A673 (cell line): ENCODE measurements at regions not wholly inside any gene's neighbourhood (a gene's known extent, or its start where the extent isn't known, plus 50 kb on each side); places are given as distances from the start of the nearest gene placed in this dataset.

ENCODE experiments used
- BruUV-seq: library from RNA; stranded (reverse); fragments of 400-500 nt; replicated peaks from 2 replicates; lab custom pipeline; 2021; lab: Mats Ljungman, UMichigan
- CTCF ChIA-PET: fragments of 300-600 bp; sonication (Branson Sonifier 250); formaldehyde crosslinking; loops from one replicate; lab custom pipeline; 2022; ENCODE audit warnings: antibody characterized with exemption; lab: Charles Lee
- POLR2A ChIA-PET: fragments of 300-600 bp; sonication (Branson Sonifier 250); formaldehyde crosslinking; loops from one replicate; lab custom pipeline; 2022; ENCODE audit warnings: antibody characterized with exemption; ENCODE audit not compliant: low non-redundant PET; lab: Charles Lee
- DNase-seq: peaks from one replicate; pipeline ENCODE4 v3.0.0-alpha.2; 2015; ENCODE audit warnings: low spot score
- H3K27ac ChIP-seq: fragments of 200-600 bp; sonication (generic); 2 replicates; pipeline ENCODE4 v1.5.1; 2016; ENCODE audit warnings: mixed run types, low read depth, mild to moderate bottlenecking, mixed read lengths, antibody characterized with exemption, low read length; ENCODE audit not compliant: poor library complexity, severe bottlenecking
- H3K27me3 ChIP-seq: fragments of 200-600 bp; sonication (generic); replicated peaks from 2 replicates; pipeline ENCODE4 v1.6.1; 2017; ENCODE audit warnings: mixed run types, low read depth, mild to moderate bottlenecking, mixed read lengths, antibody characterized with exemption, low read length; ENCODE audit not compliant: insufficient read depth, poor library complexity
- H3K36me3 ChIP-seq: fragments of 200-600 bp; sonication (generic); 2 replicates; pipeline ENCODE4 v1.6.1; 2016; ENCODE audit warnings: mixed run types, mild to moderate bottlenecking, mixed read lengths, antibody characterized with exemption, low read length; ENCODE audit not compliant: insufficient read depth, poor library complexity, severe bottlenecking
- H3K4me1 ChIP-seq: fragments of 200-600 bp; sonication (generic); 2 replicates; pipeline ENCODE4 v1.6.1; 2017; ENCODE audit warnings: mixed run types, mild to moderate bottlenecking, mixed read lengths, antibody characterized with exemption, low read length; ENCODE audit not compliant: insufficient read depth, poor library complexity, severe bottlenecking
- H3K4me3 ChIP-seq: fragments of 200-600 bp; sonication (generic); 2 replicates; pipeline ENCODE4 v1.5.1; 2016; ENCODE audit warnings: low read depth, mixed run types, mild to moderate bottlenecking, mixed read lengths, low read length; ENCODE audit not compliant: poor library complexity, severe bottlenecking
- H3K9me3 ChIP-seq: fragments of 200-600 bp; sonication (generic); 2 replicates; pipeline ENCODE4 v1.6.1; 2016; ENCODE audit warnings: mixed run types, low read depth, mild to moderate bottlenecking, mixed read lengths, antibody characterized with exemption, low read length; ENCODE audit not compliant: poor library complexity, severe bottlenecking
- EZH2 ChIP-seq: fragments of 200-600 bp; sonication (generic); IDR thresholded peaks from 2 replicates; pipeline ENCODE4 v1.6.1; 2017; ENCODE audit warnings: borderline replicate concordance, low read depth, mild to moderate bottlenecking, mixed read lengths, antibody characterized with exemption, low read length; ENCODE audit not compliant: poor library complexity, severe bottlenecking
- intact Hi-C: fragments of 100-400 bp; cut with micrococcal nuclease; formaldehyde crosslinking; loops from one replicate; pipeline ENCODE4 v1.10.0; 2022; ENCODE audit not compliant: unreplicated experiment
- TF ChIP-seq, protein P1 (sequence below): fragments of 300-800, 200-600 bp; sonication (generic); conservative IDR thresholded peaks from 2 replicates; pipeline ENCODE4 v1.5.1; 2017; ENCODE audit warnings: low read depth, mild to moderate bottlenecking, antibody characterized with exemption, low read length, moderate library complexity, mixed read lengths

DNA sequence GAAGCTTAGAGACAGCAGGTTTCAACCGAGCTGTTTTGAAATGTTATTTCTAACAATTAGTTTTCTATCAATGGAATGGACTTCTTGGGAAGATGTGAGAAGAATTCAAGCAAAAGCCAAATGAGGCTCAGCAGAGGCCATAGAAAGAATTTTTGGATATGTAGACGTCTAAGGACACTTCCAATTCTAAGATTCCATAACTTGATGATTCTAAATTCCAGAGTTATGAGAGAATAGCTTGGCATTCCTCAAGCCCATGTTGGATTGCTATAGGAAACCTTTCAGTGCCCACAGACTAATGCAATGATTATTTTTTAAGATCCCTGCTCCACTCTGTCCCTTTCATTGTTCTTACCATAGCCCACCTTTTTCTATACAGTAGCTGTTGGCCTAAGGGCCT lies 77.2 kb upstream of the PALS2 start:
- no peaks in the 10 kb centered on the region for H3K4me1 ChIP-seq
- no peak for DNase-seq
- BruUV-seq = no TSS peak
- H3K36me3 ChIP-seq = no peaks in the 10 kb centered on the region
- TF ChIP-seq EZH2 = no peak
- TF ChIP-seq, protein P1, sequence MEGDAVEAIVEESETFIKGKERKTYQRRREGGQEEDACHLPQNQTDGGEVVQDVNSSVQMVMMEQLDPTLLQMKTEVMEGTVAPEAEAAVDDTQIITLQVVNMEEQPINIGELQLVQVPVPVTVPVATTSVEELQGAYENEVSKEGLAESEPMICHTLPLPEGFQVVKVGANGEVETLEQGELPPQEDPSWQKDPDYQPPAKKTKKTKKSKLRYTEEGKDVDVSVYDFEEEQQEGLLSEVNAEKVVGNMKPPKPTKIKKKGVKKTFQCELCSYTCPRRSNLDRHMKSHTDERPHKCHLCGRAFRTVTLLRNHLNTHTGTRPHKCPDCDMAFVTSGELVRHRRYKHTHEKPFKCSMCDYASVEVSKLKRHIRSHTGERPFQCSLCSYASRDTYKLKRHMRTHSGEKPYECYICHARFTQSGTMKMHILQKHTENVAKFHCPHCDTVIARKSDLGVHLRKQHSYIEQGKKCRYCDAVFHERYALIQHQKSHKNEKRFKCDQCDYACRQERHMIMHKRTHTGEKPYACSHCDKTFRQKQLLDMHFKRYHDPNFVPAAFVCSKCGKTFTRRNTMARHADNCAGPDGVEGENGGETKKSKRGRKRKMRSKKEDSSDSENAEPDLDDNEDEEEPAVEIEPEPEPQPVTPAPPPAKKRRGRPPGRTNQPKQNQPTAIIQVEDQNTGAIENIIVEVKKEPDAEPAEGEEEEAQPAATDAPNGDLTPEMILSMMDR = no peak
- H3K27ac ChIP-seq = no peak overlapping the region
- H3K4me3 ChIP-seq = no peak overlapping the region
- H3K27me3 ChIP-seq = no peaks in the 10 kb centered on the region
- H3K9me3 ChIP-seq = no peaks in the 10 kb centered on the region
- intact Hi-C loops = no loop called here
- ChIA-PET POLR2A (no interaction called here), CTCF (no interaction called here)

GRCh38 chr7:24498439-24498838 lies 74.8 kb upstream of the PALS2 start:
- Histone ChIP-seq H3K36me3 (no peaks in the 10 kb centered on the region), H3K27me3 (no peaks in the 10 kb centered on the region), H3K9me3 (no peaks in the 10 kb centered on the region), H3K4me3 (no peak overlapping the region), H3K27ac (no peak overlapping the region), H3K4me1 (no peaks in the 10 kb centered on the region)
- DNase-seq = no peak
- ChIA-PET CTCF (no interaction called here), POLR2A (no interaction called here)
- no peak for TF ChIP-seq EZH2
- TF ChIP-seq, protein P1 = no peak
- BruUV-seq = no TSS peak
- intact Hi-C loops = no loop called here

DNA sequence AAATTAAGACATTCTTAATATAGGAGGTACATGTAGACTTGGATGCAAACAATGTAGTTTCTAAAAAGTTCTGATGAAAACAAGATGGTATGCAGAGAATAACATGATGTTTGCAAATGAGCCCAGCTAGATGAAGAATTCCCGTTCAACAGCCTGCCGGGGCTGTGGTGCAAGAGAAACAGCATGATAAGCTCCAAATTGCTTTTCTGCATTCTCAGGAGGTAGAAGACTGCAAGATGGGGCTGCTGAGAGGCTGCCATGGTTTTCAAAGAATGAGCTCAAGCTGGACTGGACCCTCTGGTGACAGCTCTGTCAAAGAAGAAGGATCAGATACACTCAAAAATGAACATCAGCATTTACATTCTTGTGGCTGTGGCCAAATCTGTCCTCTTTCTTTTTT lies 73.4 kb upstream of the PALS2 start:
- ChIA-PET POLR2A (no interaction called here), CTCF (no interaction called here)
- Histone ChIP-seq H3K27me3 (no peaks in the 10 kb centered on the region), H3K4me3 (no peak overlapping the region), H3K36me3 (no peaks in the 10 kb centered on the region), H3K27ac (no peak overlapping the region), H3K4me1 (no peaks in the 10 kb centered on the region), H3K9me3 (no peaks in the 10 kb centered on the region)
- no peak for DNase-seq
- no TSS peak for BruUV-seq
- TF ChIP-seq EZH2 = no peak
- TF ChIP-seq, protein P1 = no peak
- intact Hi-C loops = no loop called here
